Neutrophil (primary cell): ENCODE measurements at regions not wholly inside any gene's neighbourhood (a gene's known extent, or its start where the extent isn't known, plus 50 kb on each side); places are given as distances from the start of the nearest gene placed in this dataset.

ENCODE experiments used
- H3K27ac ChIP-seq: fragments of 200-600 bp; sonication (generic); 2 replicates; pipeline ENCODE4 v1.5.1; 2016; ENCODE audit warnings: mild to moderate bottlenecking, moderate library complexity
- H3K27me3 ChIP-seq: fragments of 200-600 bp; sonication (generic); 2 replicates; pipeline ENCODE4 v1.6.0; 2016; ENCODE audit warnings: mild to moderate bottlenecking
- H3K36me3 ChIP-seq: fragments of 200-600 bp; sonication (generic); 2 replicates; pipeline ENCODE4 v1.5.1; 2017
- H3K4me1 ChIP-seq, 2 experiments: fragments of 200-600 bp in 1 of 2; sonication (generic) in 1 of 2; 1 replicate in 1 of 2; 2 replicates in 1 of 2; pipeline versions ENCODE4 v1.5.1 to v1.6.1; 2013 to 2016; ENCODE audit warnings: low read depth in 1 of 2, low read length in 1 of 2, mild to moderate bottlenecking in 1 of 2, moderate library complexity in 1 of 2; ENCODE audit not compliant: control insufficient read depth in 1 of 2, insufficient read depth in 1 of 2
- H3K4me3 ChIP-seq, 2 experiments: fragments of 200-600 bp in 1 of 2; sonication (generic) in 1 of 2; 1 replicate in 1 of 2; 2 replicates in 1 of 2; pipeline ENCODE4 v1.5.1; 2013 to 2016; ENCODE audit warnings: low read depth in 1 of 2, low read length in 1 of 2, mild to moderate bottlenecking in 1 of 2, moderate library complexity in 1 of 2
- H3K9me3 ChIP-seq: fragments of 200-600 bp; sonication (generic); 2 replicates; pipeline ENCODE4 v1.5.1; 2016
- TF ChIP-seq, protein P1 (sequence below): fragments of 200-600 bp; sonication (generic); IDR thresholded peaks from 2 replicates; pipeline ENCODE4 v1.5.1; 2016; ENCODE audit warnings: antibody characterized with exemption

DNA sequence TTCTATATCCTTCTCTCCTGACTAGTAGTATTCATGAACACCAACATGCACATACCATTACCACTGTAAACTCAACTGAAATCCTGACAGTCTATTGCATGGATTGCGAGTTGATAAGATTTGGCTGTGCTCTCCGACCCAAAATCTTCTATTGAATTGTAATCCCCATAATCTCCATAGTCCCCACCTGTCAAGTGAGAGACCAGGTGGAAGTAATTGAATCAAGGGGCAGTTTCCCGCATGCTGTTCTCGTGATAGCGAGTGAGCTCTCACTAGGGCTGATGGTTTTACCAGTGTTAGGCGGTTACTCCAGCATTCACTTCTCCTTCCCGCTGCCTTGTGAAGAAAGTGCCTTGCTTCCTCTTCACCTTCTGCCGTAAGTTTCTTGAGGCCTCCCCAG lies 261.8 kb downstream of the PHF14 start:
- H3K9me3 ChIP-seq, result no peaks in the 10 kb centered on the region
- TF ChIP-seq, protein P1, sequence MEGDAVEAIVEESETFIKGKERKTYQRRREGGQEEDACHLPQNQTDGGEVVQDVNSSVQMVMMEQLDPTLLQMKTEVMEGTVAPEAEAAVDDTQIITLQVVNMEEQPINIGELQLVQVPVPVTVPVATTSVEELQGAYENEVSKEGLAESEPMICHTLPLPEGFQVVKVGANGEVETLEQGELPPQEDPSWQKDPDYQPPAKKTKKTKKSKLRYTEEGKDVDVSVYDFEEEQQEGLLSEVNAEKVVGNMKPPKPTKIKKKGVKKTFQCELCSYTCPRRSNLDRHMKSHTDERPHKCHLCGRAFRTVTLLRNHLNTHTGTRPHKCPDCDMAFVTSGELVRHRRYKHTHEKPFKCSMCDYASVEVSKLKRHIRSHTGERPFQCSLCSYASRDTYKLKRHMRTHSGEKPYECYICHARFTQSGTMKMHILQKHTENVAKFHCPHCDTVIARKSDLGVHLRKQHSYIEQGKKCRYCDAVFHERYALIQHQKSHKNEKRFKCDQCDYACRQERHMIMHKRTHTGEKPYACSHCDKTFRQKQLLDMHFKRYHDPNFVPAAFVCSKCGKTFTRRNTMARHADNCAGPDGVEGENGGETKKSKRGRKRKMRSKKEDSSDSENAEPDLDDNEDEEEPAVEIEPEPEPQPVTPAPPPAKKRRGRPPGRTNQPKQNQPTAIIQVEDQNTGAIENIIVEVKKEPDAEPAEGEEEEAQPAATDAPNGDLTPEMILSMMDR, result no peak
- H3K27me3 ChIP-seq, result no peaks in the 10 kb centered on the region
- H3K4me1 ChIP-seq, result peaks cover 0 to 7% of the 10 kb centered on the region in 2 experiments
- no peaks in the 10 kb centered on the region for H3K36me3 ChIP-seq
- no peak overlapping the region for H3K4me3 ChIP-seq
- H3K27ac ChIP-seq, result no peak overlapping the region

DNA sequence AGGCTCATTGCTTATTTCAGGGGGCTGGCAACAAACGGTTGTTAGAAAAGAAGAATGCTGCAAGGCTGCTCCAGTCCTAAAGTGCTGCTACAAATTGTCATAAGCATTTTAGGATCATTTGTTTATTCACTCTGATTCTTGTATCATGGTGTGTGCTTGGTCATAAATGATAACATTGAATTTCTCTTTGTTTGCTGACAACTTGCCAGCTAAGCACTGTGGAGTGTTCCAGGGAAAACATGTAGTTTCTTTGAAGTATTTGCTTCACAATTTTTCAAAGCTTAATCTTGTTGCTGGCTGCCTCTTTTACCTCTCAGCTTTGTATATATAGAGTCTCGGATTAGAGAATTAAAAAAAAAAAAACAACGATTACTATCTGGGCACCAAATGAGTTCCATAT lies 263.0 kb downstream of the PHF14 start:
- peaks cover 0 to 7% of the 10 kb centered on the region in 2 experiments for H3K4me1 ChIP-seq
- TF ChIP-seq, protein P1, result no peak
- no peaks in the 10 kb centered on the region for H3K9me3 ChIP-seq
- no peak overlapping the region for H3K4me3 ChIP-seq
- no peaks in the 10 kb centered on the region for H3K27me3 ChIP-seq
- no peak overlapping the region for H3K27ac ChIP-seq
- no peaks in the 10 kb centered on the region for H3K36me3 ChIP-seq

DNA sequence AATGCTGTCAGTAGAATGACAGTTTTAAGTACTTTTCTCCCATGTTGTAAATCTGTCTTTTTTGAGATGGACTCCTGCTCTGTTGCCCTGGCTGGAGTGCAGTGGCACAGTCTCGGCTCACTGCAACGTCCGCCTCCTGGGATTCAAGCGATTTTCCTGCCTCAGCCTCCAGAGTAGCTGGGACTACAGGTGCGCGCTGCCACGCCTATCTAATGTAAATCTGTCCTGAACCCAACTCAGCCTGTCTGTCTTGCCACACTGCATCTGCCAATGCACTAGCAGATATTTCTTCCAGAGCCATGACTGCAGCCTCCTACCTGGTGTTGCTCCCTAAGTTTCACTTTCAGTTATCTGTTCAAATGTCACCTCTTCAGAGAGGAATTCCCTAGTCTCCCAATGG lies 264.1 kb downstream of the PHF14 start:
- H3K9me3 ChIP-seq, result no peaks in the 10 kb centered on the region
- TF ChIP-seq, protein P1, result no peak
- H3K4me3 ChIP-seq, result no peak overlapping the region
- H3K36me3 ChIP-seq, result no peaks in the 10 kb centered on the region
- H3K27ac ChIP-seq, result no peak overlapping the region
- H3K27me3 ChIP-seq, result no peaks in the 10 kb centered on the region
- H3K4me1 ChIP-seq, result peaks cover 0 to 7% of the 10 kb centered on the region in 2 experiments

DNA sequence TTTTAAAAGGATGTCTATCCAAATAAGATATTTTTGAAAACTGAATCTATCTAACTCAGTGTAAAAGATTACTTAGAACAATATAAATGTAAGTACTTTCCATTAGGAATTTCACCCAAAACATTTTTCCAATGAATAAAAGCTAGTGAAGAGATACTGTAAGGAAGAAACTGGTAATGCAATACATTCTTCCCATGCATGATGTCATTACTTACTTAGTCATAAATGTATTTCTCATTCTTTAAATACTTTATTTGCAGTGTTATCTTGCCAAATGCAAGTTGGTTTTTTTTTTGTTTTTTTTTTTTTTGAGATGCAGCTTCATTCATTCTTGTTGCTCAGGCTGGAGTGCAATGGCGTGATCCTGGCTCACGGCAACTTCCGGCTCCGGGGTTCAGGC lies 265.6 kb downstream of the PHF14 start:
- no peaks in the 10 kb centered on the region for H3K36me3 ChIP-seq
- no peak overlapping the region for H3K4me3 ChIP-seq
- TF ChIP-seq, protein P1, result no peak
- H3K9me3 ChIP-seq, result no peaks in the 10 kb centered on the region
- no peaks in the 10 kb centered on the region for H3K27me3 ChIP-seq
- peaks cover 0 to 7% of the 10 kb centered on the region in 2 experiments for H3K4me1 ChIP-seq
- H3K27ac ChIP-seq, result no peak overlapping the region

DNA sequence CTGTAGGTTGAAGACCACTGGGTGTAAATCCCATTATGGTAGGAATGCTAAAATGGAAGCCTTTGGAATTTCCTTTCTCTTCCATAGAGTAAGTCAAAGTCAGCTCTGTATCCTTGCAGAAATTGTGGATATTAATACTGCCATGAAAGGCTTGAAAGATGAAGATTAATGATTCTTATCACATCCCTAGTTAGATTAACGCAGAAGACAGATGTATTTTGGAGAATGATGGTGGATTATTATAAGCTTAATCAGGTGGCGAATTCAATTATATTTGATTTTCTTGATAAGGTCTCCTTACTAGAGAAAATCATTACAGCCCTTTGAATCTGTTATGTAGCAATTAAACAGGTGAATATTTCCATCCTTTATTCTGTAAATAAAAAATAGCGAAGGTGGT lies 270.1 kb downstream of the PHF14 start:
- Histone ChIP-seq H3K36me3 (no peaks in the 10 kb centered on the region), H3K4me1 (no peaks in the 10 kb centered on the region), H3K9me3 (no peaks in the 10 kb centered on the region), H3K27me3 (no peaks in the 10 kb centered on the region), H3K27ac (no peak overlapping the region), H3K4me3 (no peak overlapping the region)
- TF ChIP-seq, protein P1, result no peak

DNA sequence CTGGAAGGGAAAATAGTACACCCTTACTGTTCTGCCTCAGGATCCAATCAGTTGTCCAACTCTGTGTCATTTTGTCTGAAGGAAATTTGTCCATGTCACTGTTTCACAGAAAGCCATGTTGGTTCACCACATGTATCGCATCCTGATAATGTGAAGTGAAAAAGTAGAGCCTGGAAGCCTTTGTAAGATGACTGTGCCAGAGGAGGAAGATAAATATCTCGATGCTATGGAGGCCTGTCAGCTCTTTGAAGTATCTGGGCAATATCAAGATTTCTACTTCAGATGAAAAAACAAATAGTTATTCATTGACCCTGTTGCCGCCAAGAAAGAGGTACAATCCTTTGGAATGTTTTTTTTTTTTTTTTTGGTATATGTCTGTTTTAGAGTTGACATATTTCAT lies 270.5 kb downstream of the PHF14 start:
- Histone ChIP-seq H3K4me1 (no peaks in the 10 kb centered on the region), H3K36me3 (no peaks in the 10 kb centered on the region), H3K4me3 (no peak overlapping the region), H3K27me3 (no peaks in the 10 kb centered on the region), H3K9me3 (no peaks in the 10 kb centered on the region), H3K27ac (no peak overlapping the region)
- TF ChIP-seq, protein P1, result no peak
